Pons (tissue), 1 donor: ENCODE measurements at regions not wholly inside any gene's neighbourhood (a gene's known extent, or its start where the extent isn't known, plus 50 kb on each side); places are given as distances from the start of the nearest gene placed in this dataset.

ENCODE experiments used
- DNase-seq: peaks from one replicate; pipeline ENCODE4 v3.0.0-alpha.2; 2016; ENCODE audit warnings: low spot score

DNA sequence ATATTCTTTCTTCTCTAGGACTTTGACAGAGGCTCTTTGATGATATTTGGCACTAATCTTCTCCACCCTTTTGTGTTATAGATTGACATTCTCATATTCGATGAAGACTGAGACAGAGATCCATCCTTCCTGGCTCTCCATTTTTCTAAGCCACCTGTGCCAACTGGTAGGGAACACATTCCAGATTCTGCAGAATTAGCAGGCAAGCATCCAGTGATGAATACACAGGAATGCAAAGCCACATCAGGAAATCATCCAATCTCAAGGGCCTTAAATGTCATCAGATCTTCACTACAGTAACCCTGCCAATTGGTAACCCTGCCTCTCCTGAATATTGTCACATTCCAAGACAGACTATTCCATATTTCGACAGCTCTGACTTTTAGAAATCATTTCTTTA, 718.4 kb upstream of the API5 start:
- DNase-seq: peak; percentile 68

DNA sequence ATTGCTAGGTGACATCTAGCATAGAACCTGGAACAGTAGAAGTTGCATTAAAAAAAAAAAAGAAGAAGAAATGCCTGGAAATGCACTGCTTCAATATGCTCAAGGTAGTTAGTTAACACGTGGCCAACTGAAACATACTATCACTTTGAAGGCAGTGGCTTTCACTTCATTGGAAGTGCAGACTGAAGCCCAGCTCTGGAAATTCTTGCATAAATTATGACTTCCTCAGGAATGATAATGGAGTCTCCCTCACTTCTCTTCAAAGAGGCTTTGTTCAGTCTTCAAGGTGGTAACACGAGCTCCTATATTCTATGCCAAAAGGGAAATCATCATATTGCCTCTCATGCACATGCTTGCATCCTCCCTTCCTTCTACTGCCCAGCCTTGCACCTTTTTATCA, 715.9 kb upstream of the API5 start:
- no peak for DNase-seq

DNA sequence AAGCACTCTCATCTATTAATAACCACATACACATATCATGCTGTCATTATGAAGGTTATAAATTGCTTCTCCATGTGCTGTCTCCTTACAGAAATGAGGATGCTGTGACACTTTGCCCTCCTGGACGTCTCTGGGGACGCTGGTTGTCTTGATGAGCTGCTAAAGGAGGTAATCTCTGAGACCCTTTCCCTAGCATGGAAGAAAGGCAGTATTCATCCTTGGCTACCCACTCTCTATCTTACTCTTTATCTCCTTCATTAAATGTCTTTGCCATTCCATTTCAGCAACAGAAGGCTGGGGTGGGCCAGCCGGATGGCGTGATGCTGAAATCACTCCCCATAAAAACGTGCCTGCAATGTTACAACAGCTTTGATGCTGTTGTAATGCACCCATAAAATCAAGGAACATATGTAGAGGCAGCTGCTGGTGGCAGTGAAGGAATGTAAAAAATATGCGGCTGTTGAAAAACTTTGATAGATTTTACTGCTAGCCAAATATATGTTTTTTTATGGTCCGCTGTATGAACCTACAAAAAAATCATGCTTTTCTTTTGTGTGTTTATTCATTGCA, 715.1 kb upstream of the API5 start:
- DNase-seq: no peak

DNA sequence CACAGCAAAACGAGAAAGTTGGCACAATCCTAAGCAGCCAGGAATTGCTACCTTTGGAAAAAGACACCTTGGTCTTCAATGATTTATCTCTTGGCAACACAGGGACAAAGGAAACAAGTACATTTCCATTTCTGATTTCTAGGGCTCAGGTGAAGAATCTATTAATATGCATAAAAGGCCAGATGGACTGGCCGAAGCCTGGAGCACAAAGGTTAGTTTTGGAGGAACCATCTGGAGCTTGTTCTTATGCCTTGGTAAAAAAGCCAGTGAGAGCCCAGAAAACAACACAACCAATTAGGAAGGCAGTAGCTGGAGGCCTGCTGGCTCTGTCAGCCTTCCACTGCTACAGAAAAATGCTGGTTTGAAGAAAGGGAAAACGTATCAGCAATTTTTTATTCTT, 713.5 kb upstream of the API5 start:
- DNase-seq: no peak

DNA sequence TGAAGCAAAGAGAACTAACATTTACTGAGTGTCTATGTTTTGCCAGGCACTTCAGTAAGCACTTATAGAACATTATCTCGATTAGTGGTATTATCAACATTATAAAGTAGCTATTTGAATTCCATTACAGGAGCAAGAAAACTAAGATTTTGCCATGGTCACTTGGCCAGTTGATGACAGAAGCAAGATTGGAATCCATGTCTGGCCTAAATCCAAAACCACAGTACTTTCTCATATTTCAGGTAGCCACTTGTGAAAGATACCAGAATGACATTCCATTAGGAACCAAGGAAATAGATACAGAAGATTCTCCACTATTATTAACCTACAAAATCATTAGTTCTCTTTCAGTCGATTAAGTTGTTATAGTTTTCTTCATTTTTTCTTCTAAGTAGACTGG, 691.0 kb upstream of the API5 start:
- DNase-seq: no peak

DNA sequence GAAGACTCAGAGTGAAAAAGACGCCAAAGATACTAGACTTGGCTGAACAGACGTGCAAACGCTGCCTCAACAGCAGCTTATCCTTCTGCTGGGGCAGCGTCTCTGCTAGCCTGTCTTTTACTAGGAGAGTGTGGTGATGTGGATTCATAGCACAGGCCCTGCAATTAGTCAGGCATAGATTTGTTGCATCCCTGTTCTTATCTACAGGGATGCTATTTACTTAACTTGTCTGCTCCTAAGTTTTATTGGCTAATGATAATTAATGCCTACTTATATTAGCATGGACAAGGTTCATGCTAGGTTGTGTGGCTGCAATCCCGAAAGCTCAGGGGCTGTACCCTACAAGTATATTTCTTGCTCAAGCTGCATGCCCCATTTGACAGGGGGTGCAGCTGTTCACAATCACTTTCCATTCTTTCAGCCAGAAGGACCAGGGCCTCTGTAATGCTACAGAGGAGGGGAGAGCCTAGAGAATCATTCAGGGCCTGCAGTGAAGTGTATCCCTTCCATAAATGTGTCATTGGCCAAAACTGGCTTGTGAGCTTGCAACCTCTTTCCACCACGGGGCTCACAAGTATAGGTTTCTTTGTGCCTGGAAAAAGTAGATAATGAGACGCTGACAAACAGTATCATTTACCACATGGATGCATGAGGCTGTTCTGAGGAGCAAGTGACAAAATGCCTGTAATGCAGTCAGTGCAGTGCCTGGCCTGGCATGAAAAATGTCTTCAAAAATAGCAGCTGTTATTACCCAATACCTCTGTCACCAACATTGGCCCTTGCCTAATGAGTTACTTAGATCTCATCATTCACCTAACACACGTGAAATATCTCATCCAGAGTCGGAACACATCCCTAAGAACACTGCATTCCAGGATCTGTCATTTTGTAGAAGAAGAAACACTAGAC, 685.8 kb upstream of the API5 start:
- DNase-seq: no peak

DNA sequence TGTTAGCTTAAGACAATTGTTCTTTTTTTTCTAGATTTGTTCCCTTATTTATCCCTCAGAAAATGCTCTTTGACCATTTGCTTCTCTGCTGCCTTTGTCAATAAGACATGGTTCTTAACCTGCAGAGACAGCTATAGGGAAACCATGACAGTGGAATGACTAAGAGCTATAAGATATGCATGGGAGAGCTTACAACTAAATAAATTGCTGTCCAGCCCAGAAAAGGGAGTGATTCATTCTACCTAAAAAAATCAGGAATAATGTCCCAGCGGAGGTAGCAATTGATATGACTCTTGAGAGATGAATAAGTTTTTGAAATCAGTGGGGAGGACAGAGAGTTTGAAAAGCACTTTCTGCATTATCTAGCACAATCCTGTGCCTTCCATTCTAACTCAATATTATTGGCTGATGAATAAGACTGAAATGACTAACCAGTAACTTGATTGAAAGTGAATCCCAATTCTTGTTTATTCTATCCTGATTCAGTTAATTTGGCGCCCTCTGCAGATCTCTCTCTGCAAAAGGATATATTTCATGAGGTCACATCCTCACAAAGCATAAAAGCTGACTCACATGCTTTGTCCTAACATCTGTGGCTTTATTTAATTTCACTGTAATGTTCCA, 680.5 kb upstream of the API5 start:
- peak; percentile 96 for DNase-seq

DNA sequence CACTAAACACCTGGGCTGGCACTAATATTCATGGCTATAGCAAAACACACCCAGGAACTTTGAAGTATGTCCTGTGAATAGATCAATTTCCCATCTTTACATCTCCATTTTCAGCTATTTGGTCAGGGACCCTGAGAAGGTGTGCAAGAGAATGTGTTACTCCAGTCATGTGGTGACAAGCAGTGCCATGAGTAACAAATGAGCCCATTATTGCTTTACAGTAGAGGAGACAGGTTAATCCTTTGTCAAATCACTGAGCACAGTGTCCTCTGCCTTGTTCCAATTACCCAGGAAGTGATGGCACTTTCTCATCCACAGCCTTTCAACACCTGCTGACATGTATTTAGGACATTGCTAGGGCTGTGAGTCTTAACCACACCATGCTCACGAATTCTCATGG, 664.8 kb upstream of the API5 start:
- no peak for DNase-seq

DNA sequence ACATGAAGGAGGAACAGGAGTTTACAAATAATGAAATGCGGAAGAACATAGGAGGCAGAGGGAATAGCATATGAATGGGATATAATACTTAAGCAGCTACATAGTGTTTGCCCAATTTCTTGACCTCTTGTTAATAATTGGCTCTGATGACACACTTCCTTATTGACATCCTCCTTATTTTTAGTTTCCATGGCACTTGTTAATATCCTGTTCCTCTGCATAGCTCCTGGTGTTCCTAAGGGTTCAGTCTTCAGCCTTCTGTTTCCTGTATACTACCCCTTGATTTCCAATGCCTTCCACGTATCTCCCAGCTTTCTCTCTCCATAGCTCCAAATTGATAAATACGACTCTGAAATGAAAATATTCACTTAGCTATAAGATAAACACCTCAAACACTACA, 663.8 kb upstream of the API5 start:
- DNase-seq: no peak

DNA sequence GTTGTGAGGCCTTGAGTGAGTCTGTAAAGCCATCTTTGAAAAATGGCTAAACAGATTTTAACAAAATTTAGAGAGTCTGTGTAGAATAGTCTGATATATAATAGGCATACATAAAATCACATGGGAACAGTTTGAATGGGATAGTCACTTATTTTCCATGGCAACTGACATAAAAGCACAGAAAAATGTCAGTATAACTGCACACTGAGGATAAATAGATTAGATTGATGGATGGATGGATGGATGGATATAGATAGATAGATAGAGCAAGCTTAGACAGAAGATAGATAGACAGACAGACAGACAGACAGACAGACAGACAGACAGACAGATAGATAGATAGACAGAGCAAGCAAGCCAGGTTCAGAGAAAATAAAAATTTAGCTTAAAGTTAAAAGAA, 660.2 kb upstream of the API5 start:
- DNase-seq: no peak

DNA sequence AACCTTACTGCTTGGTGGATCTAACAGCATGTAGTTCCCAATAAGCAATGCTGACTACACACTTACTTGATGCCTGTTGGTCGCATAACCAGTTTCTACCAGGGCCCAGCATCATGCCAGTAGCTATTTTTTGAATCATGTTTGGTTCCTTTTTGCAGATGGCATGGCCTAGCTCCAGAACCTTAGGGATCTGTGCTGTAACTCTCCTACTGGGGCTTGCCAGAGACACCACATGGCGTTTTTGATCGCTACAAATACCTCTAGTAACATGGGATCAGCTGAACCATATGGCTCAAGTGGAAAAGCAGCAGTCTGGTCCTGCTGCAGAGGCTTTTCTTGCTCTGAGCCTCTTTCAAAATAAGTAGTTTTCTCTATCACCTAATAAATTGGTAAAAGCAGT, 654.6 kb upstream of the API5 start:
- no peak for DNase-seq

DNA sequence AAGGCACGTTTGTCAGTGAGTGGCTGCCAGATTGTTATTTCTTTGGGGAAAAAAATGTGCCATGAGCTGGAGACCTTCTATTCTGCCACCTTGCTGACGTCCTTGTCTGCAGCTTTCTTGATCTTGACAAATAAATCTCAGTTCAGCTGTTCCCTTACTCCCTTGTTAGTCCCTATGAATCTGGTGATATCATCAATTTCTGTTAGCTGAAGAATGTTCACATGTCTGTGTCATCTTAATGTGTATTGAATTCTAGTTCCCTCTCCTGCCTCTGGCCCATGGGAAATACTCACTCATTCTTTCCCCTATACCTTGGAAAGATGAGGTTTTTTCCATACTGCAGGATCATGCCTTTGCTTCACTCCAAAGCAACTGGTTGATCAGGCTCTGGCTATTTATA, 649.9 kb upstream of the API5 start:
- no peak for DNase-seq

DNA sequence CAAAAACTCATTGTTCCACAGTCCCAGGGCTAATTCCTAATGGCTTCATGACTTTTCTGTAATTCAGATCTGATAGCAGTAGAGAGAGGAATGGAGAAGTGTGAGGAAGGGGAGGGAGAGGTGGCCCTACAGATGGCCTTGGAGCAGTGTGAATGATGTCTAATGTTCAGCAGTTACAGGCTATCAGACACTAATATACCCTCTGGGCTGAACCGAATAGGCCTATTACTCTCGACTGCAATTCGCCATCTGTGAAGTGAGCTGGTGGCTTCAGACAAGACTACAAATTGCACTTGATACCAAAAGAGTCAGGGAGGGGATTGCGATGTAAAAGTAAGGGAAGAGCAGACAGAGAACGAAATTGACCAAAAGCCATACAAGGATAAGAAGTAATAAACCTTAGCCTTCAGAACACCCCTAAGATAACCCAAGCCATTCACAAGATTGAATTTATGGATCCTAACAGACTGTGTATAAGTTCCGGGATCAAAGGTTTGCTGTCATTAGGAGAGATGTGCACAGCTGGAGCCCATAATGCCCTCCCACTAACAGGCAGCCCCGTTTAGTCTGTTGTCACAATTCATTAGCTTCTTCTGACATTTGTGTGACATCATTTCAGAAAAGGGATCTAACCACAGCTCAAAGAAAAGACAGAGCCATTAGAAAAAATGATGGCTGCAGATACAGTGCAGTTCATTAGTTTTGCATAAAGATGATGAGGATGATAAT, 642.4 kb upstream of the API5 start:
- no peak for DNase-seq

DNA sequence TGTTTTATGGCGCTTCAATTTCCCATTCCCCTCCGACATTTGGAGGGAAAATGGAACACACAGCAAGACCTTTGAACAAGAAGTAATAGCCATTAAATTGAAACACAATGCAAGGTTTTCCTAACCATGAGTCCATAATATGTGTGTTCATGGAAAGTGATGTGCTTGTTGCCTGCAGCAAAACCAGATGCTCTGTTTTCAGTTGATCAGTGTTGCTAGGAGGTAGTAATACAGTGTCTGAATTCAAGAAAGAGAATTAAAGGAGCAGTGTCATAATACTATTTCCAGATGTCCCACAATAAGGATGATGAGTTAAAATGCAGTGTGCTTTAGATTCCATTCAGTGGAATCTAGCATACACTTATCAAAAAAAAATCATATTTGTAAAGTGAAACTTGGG, 637.4 kb upstream of the API5 start:
- DNase-seq: no peak

DNA sequence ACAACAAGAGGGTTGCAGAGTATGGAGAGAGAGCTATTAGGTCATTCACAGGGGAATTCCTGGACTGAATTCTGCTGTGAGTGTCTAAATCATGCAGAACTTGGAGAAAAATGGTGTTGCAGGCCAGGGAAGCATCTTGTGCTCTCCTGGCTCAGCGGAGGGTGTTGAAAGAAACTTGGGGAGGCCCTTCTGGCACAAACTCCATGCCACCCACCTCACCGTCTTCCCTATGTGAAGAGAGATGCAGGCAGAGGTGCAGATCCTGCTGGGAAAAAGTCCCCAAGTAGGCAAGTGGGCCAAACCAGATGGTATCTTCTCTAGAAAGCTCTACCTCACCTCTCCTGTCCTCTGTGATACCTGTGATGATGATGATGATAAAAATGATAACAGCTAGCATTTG, 604.3 kb upstream of the API5 start:
- DNase-seq: no peak

DNA sequence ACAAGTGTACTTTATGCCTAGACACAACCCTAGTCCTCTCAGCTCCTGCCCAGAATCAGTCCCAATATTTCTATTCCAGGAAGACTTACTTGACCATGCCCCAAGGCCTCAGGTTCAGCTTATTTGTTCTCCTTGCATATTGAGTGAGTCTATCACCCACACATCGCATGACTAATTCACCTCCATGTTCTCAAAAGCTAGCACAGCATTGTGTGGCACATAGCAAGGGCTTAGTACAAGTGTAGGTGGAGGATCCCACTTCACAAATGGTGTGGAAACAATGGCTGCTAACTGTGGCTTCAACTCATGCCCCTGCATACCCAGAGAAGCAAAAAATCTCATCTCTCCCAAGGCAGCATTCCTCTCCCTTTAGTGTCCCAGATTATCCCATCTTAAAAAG, 602.6 kb upstream of the API5 start:
- no peak for DNase-seq

DNA sequence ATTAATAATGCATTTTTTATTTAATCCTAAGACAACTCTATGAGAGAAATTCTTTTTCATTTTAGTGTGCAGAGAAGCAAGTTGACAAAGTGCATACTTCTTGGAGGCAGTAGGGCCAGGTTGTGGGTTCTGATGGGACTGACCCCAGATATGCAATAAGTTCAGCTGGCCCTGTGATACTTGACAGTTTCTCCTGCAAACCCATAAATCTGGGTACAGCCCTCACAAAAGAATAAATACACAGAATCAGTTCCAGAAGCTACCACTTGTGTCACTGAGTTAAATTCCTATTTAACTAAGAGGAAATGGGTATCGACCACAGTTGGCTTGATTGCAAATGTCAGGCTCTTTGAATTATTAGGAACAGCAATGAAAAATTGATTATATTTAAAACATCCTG, 598.5 kb upstream of the API5 start:
- DNase-seq: no peak

DNA sequence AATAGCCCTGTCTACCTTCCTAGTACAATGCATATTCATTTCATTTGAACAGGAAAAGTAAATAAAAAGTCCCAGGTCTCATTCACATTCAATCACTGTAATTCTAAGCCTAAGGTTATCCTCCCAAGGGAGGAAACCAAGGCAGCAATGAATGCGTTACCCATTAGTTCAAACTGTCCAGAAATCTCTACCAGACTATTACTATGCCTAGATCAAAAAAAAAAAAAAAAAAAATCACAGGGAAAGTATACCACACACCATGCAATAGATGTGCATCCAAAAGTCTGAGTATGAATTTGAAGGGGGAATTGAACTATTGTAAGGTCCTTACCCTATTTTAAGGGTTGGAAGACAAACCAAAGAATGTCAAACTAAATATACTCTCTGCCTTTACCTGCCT, 598.0 kb upstream of the API5 start:
- DNase-seq: no peak

DNA sequence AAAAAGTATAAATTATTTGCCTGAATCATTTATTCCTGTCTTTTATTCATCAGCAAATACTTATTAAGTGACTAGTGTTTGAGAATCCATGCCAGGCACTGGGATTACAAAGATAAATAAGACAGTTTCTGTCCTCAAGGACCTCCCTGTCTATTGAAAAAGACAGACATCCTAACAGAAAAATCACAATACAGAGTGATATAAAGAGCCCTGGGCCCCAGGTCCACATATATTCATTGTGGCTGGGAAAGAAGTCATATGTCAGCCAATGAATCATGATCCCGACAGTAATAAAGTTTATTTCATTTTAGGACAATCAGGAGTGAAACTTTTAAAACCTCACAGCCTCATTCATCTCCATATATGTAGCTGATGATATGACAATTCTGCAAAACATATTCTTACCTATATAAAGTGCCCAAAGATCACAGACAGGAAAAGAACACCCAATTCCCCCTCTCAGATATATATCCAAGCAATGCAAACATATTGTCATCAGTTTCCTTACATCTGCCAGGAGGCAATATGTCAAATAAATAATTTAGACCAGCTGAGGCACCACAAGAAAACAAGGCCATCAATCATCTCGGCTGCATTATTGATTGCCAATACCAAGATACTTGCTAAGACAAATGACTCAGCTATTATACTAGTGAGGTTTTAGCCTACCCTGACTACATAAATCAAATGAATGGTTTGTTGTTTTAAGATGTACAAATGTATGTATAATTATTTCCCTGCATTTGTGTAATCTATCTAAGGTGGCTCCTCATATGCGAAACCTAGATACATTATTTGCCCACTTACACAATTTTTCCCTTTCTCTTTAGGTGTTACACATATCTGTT, 590.9 kb upstream of the API5 start:
- DNase-seq: no peak

DNA sequence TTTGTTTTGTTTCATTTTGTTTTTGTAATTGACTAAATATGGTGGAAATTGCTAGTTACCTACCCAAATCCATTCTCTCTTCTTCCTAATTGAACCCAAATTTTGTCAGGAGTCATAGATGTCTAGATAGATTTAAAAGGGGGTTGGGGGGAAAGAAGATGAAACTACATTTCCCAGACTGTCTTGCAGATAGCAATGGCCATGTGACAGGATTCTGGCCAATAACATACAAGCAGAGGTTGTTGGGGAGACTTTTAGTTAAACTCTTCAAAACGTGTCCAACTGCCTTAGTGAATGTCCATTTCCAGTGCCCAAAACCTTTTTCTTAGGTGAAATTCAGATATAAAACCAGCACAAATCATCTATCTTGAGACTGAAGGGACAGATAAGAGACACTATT, 583.9 kb upstream of the API5 start:
- DNase-seq: no peak

DNA sequence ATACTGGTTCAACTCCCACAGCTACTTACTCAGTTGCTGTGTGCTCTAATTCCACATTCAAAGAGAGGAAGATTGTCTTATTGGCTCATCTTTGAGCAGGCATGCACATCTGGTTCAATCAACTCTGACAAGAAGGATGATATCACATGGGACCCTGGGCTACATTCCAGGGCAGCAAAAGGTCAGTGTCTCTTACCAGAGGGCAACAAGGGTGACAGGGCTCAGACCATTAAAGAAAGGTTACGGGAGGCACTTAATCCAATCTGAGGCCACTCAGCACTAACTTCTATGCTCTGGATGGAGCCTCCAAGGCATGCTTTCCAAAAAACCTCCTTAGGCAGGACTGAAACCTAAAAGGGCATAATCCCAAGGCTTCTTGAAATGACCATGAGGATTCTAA, 549.4 kb upstream of the API5 start:
- DNase-seq: no peak

DNA sequence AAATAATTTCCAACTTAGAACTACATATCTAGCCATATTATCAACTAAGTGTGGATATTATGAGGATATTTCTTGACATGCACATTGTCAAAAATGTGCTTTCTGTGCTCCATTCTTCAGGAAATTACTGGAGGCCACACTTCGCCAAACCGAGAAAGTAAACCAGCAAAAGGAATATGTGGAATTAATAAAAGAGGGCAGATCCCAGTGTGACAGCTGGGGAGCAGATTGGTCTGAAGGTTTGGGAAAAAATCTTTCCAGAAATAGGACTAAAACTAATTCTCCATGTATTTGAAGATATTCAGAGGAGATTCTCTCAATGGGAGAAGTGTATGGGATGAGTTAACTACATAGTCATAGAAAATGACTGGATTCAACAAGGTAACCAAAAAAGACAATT, 546.9 kb upstream of the API5 start:
- no peak for DNase-seq
